ENCODE measurements at regions not wholly inside any gene's neighbourhood (a gene's known extent, or its start where the extent isn't known, plus 50 kb on each side); places are given as distances from the start of the nearest gene placed in this dataset.

- TF ChIP-seq EZH2phosphoT487 (conservative IDR thresholded peaks at IDR 0.05; ENCODE audit: low read length) (no peak), CTCF (IDR thresholded peaks at IDR 0.05; ENCODE audit: insufficient read depth, low read length, poor library complexity, severe bottlenecking) (no peak)
Observed at GRCh38 chr2:217366966-217367365, 507.1 kb upstream of the TNP1 start.

Data from SU-DHL-6 (cell line).